GM12878 (cell line): ENCODE measurements at regions not wholly inside any gene's neighbourhood (a gene's known extent, or its start where the extent isn't known, plus 50 kb on each side); places are given as distances from the start of the nearest gene placed in this dataset.

Experiments used
- ATAC-seq: fragments of 200-7000 bp; cut with Tn5 transposase; 3 replicates; pipeline ENCODE4 v1.9.1; 2020; ENCODE audit warnings: mild to moderate bottlenecking, moderate library complexity
- BruUV-seq: library from RNA; stranded (reverse); fragments of 400-500 nt; replicated peaks from 2 replicates; lab custom pipeline; 2021; lab: Mats Ljungman, UMichigan
- CTCF ChIA-PET: fragments of 300-600 bp; sonication (Branson Sonifier 250); formaldehyde crosslinking; extraction: SDS; loops from one replicate; lab custom pipeline; 2021; ENCODE audit warnings: inconsistent platforms; lab: Yijun Ruan, JAX
- POLR2A ChIA-PET: fragments of 350-600 bp; formaldehyde crosslinking; extraction: SDS; loops from one replicate; lab custom pipeline; 2021; ENCODE audit warnings: inconsistent platforms; lab: Charles Lee
- RAD21 ChIA-PET: fragments of 300-600 bp; sonication (Branson Sonifier 250); formaldehyde crosslinking; loops from one replicate; lab custom pipeline; 2023; ENCODE audit warnings: antibody characterized with exemption; ENCODE audit not compliant: unreplicated experiment; lab: Charles Lee
- SMC1A ChIA-PET: fragments of 300-600 bp; sonication (Branson Sonifier 250); formaldehyde crosslinking; loops from one replicate; lab custom pipeline; 2023; ENCODE audit not compliant: unreplicated experiment, uncharacterized antibody; lab: Charles Lee
- DNase-seq: peaks from one replicate; pipeline ENCODE4 v3.0.0-alpha.2; 2011; ENCODE audit warnings: low read depth, low spot score
- FAIRE-seq: peaks from 3 replicates; lab custom pipeline; 2011; peaks lifted over from hg19 to GRCh38; lab: Jason Lieb, UNC
- H2AFZ ChIP-seq: 2 replicates; pipeline ENCODE4 v1.6.0; 2011; ENCODE audit warnings: low read depth, low read length, control low read depth; ENCODE audit not compliant: control insufficient read depth
- H3K27ac ChIP-seq: 2 replicates; pipeline ENCODE4 v1.5.1; 2011; ENCODE audit warnings: control low read depth; ENCODE audit not compliant: control insufficient read depth, insufficient read depth
- H3K27me3 ChIP-seq, 2 experiments: replicated peaks in 1 of 2; 2 replicates each; pipeline versions ENCODE4 v1.6.0 to v1.6.1; 2011; ENCODE audit warnings: low read length in 1 of 2; ENCODE audit not compliant: control insufficient read depth in 2 of 2, insufficient read depth in 2 of 2
- H3K36me3 ChIP-seq, 2 experiments: 2 replicates each; pipeline ENCODE4 v1.5.1; 2011; ENCODE audit warnings: low read length in 1 of 2; ENCODE audit not compliant: control insufficient read depth in 2 of 2, insufficient read depth in 2 of 2
- H3K4me1 ChIP-seq: 2 replicates; pipeline ENCODE4 v1.6.1; 2011; ENCODE audit warnings: mild to moderate bottlenecking, low read length, moderate library complexity, mixed read lengths; ENCODE audit not compliant: control insufficient read depth, insufficient read depth
- H3K4me2 ChIP-seq: 2 replicates; pipeline ENCODE4 v1.6.0; 2011; ENCODE audit warnings: control low read depth; ENCODE audit not compliant: control insufficient read depth, insufficient read depth
- H3K4me3 ChIP-seq: fragments of 200-600 bp; sonication (generic); 2 replicates; pipeline ENCODE4 v1.5.1; 2016
- H3K79me2 ChIP-seq: 2 replicates; pipeline ENCODE4 v1.6.0; 2011; ENCODE audit warnings: low read length; ENCODE audit not compliant: control insufficient read depth, insufficient read depth
- H3K9ac ChIP-seq: 2 replicates; pipeline ENCODE4 v1.8.0; 2011; ENCODE audit warnings: low read length, control low read depth, mixed read lengths; ENCODE audit not compliant: control insufficient read depth, insufficient read depth
- H3K9me3 ChIP-seq: replicated peaks from 3 replicates; pipeline ENCODE4 v1.5.1; 2011; ENCODE audit warnings: mild to moderate bottlenecking, low read length; ENCODE audit not compliant: control insufficient read depth, insufficient read depth
- H4K20me1 ChIP-seq: 2 replicates; pipeline ENCODE4 v1.6.0; 2011; ENCODE audit not compliant: control insufficient read depth, insufficient read depth
- BACH1 ChIP-seq: fragments of 450-650 bp; IDR thresholded peaks from 2 replicates; pipeline ENCODE4 v1.6.1; 2017; ENCODE audit warnings: mild to moderate bottlenecking, borderline replicate concordance
- CBX3 ChIP-seq: fragments of 200-600 bp; sonication (generic); IDR thresholded peaks from 2 replicates; pipeline ENCODE4 v1.6.1; 2016; ENCODE audit warnings: low read depth, borderline replicate concordance
- CREM ChIP-seq: IDR thresholded peaks from 2 replicates; pipeline ENCODE4 v1.6.1; 2014; ENCODE audit warnings: antibody characterized with exemption, low read depth
- GATAD2B ChIP-seq: fragments of 450-650 bp; conservative IDR thresholded peaks from 2 replicates; pipeline ENCODE4 v1.6.1; 2017; ENCODE audit warnings: low read depth, mild to moderate bottlenecking, moderate library complexity
- MYC ChIP-seq: IDR thresholded peaks from 2 replicates; pipeline ENCODE4 v1.6.1; 2011; ENCODE audit warnings: mild to moderate bottlenecking, low read length, moderate library complexity, inconsistent platforms; ENCODE audit not compliant: insufficient read depth, insufficient replicate concordance, insufficient read length, severe bottlenecking
- POLR2A ChIP-seq: IDR thresholded peaks from 2 replicates; pipeline ENCODE4 v1.6.1; 2011; ENCODE audit warnings: low read depth, mild to moderate bottlenecking, low read length
- POU2F2 ChIP-seq: IDR thresholded peaks from 3 replicates; pipeline ENCODE4 v1.6.1; 2011; ENCODE audit warnings: low read depth, mild to moderate bottlenecking, low read length, borderline replicate concordance
- SMAD5 ChIP-seq: IDR thresholded peaks from 2 replicates; pipeline ENCODE4 v1.6.1; 2016; ENCODE audit warnings: antibody characterized with exemption, low read depth
- WGBS: methylation state at CpG from one replicate; pipeline ENCODE4 v1.1.6; 2016; ENCODE audit warnings: low lambda C conversion rate; ENCODE audit not compliant: insufficient replicate concordance, insufficient coverage; ENCODE audit errors: missing lambda C conversion rate; 5-methylcytosine and 5-hydroxymethylcytosine counted together
- in situ Hi-C: fragments of 300-500 bp; cut with MboI; formaldehyde crosslinking; loops from 9 replicates; pipeline ENCODE4 v1.14.3; 2018; ENCODE audit warnings: mixed read lengths
- intact Hi-C: fragments of 100-400 bp; cut with micrococcal nuclease; formaldehyde crosslinking; loops from one replicate; pipeline ENCODE4 v1.14.2; 2022; ENCODE audit not compliant: unreplicated experiment
- TF ChIP-seq, protein P1 (sequence below): fragments of 450-650 bp; IDR thresholded peaks from 2 replicates; pipeline ENCODE4 v1.6.1; 2017; ENCODE audit warnings: low read depth, mild to moderate bottlenecking, moderate library complexity
- TF ChIP-seq, protein P2 (sequence below): fragments of 450-650 bp; IDR thresholded peaks from 2 replicates; pipeline ENCODE4 v1.6.1; 2017; ENCODE audit warnings: mild to moderate bottlenecking, moderate library complexity

DNA sequence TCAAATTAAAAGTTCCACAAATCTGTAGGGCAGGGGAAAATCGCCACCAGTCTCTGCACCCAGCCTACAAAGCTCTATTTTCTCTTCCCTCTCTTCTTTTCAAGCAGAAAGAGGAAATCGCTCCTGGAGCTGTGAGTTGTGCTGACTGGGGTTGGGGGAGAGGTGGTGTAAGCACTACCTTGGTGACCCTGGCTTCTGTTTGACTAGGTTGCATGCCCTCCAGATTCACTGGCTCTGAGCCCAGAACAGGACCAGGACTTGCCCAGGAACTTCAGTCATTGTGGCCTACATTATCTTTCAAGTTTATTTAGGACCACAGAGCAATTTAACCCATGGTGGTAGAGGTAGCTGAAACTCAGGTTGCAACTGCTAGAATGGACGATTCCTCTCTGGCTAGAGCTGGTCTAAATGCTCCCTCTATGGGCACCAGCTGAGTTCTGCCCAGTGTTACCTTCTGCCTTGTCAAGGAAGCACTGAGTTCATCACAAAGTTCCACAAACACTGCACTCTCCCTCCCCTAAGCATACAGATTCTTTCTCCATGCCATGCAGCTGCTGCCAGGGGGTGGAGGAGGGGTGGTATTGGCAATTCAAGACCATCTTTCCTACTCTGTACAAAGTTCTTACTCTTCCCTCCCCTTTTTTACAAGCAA is 122.0 kb upstream of the BMP5 start:
- Histone ChIP-seq H4K20me1 (no peaks in the 10 kb centered on the region), H3K36me3 (no peaks in the 10 kb centered on the region), H3K4me2 (no peak overlapping the region), H2AFZ (no peak overlapping the region), H3K4me1 (no peaks in the 10 kb centered on the region), H3K27me3 (no peaks in the 10 kb centered on the region), H3K9me3 (no peaks in the 10 kb centered on the region), H3K27ac (no peak overlapping the region), H3K4me3 (no peak overlapping the region), H3K79me2 (no peaks in the 10 kb centered on the region)
- FAIRE-seq (no peak), DNase-seq (no peak)
- SMC1A ChIA-PET = no interaction called here
- CTCF ChIA-PET = interaction anchor here (1.0 kb wide), 1 partner anchor 552 kb away, joined by 3 read pairs; no protein-coding TSS in a partner anchor
- TF ChIP-seq CBX3 (no peak), GATAD2B (no peak), BACH1 (no peak), MYC (no peak), CREM (no peak), POLR2A (no peak), SMAD5 (no peak), POU2F2 (no peak)
- TF ChIP-seq, protein P1, sequence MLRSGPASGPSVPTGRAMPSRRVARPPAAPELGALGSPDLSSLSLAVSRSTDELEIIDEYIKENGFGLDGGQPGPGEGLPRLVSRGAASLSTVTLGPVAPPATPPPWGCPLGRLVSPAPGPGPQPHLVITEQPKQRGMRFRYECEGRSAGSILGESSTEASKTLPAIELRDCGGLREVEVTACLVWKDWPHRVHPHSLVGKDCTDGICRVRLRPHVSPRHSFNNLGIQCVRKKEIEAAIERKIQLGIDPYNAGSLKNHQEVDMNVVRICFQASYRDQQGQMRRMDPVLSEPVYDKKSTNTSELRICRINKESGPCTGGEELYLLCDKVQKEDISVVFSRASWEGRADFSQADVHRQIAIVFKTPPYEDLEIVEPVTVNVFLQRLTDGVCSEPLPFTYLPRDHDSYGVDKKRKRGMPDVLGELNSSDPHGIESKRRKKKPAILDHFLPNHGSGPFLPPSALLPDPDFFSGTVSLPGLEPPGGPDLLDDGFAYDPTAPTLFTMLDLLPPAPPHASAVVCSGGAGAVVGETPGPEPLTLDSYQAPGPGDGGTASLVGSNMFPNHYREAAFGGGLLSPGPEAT = no peak
- TF ChIP-seq, protein P2, sequence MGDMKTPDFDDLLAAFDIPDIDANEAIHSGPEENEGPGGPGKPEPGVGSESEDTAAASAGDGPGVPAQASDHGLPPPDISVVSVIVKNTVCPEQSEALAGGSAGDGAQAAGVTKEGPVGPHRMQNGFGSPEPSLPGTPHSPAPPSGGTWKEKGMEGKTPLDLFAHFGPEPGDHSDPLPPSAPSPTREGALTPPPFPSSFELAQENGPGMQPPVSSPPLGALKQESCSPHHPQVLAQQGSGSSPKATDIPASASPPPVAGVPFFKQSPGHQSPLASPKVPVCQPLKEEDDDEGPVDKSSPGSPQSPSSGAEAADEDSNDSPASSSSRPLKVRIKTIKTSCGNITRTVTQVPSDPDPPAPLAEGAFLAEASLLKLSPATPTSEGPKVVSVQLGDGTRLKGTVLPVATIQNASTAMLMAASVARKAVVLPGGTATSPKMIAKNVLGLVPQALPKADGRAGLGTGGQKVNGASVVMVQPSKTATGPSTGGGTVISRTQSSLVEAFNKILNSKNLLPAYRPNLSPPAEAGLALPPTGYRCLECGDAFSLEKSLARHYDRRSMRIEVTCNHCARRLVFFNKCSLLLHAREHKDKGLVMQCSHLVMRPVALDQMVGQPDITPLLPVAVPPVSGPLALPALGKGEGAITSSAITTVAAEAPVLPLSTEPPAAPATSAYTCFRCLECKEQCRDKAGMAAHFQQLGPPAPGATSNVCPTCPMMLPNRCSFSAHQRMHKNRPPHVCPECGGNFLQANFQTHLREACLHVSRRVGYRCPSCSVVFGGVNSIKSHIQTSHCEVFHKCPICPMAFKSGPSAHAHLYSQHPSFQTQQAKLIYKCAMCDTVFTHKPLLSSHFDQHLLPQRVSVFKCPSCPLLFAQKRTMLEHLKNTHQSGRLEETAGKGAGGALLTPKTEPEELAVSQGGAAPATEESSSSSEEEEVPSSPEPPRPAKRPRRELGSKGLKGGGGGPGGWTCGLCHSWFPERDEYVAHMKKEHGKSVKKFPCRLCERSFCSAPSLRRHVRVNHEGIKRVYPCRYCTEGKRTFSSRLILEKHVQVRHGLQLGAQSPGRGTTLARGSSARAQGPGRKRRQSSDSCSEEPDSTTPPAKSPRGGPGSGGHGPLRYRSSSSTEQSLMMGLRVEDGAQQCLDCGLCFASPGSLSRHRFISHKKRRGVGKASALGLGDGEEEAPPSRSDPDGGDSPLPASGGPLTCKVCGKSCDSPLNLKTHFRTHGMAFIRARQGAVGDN = no peak
- TF ChIP-seq, all 136 proteins: peak for 0
- no TSS peak for BruUV-seq
- no peak for ATAC-seq
- ChIA-PET POLR2A (no interaction called here), RAD21 (no interaction called here)
- 1% methylated on average over 3 of the region's 3 CpGs for WGBS
- no peak overlapping the region for H3K9ac ChIP-seq
- intact Hi-C loops = no loop called here
- in situ Hi-C loops = loop anchor here (25.0 kb wide), 1 partner anchor 590 kb away; no protein-coding TSS in a partner anchor
